Peyer's patch (tissue), 4 donors: ENCODE measurements at regions not wholly inside any gene's neighbourhood (a gene's known extent, or its start where the extent isn't known, plus 50 kb on each side); places are given as distances from the start of the nearest gene placed in this dataset.
"Not testable (repeated sequence)": the region's sequence is repeated elsewhere in the genome, so short reads cannot be mapped to it uniquely, and the experiment has no call there.

Source experiments
- CTCF ChIP-seq, 6 experiments: fragments of 450-650 bp in 4 of 6; fragments of 200-600 bp in 2 of 6; sonication (generic) in 1 of 6; IDR thresholded peaks; one replicate each; pipeline ENCODE4 v1.5.1; 2017 to 2019; ENCODE audit warnings: antibody characterized with exemption in 6 of 6, mild to moderate bottlenecking in 3 of 6, moderate library complexity in 1 of 6
- POLR2A ChIP-seq, 2 donors: fragments of 450-650 bp; IDR thresholded peaks; one replicate each; pipeline ENCODE4 v1.5.1; 2017; ENCODE audit warnings: antibody characterized with exemption in 2 of 2, mild to moderate bottlenecking in 2 of 2, moderate library complexity in 2 of 2

- TF ChIP-seq CTCF, POLR2A (IDR thresholded peaks at IDR 0.05): not testable (repeated sequence)
Observed at GRCh38 chr12:102640658-102641057, 160.3 kb upstream of the IGF1 start.
